Immature natural killer cell (primary cell): ENCODE measurements at regions not wholly inside any gene's neighbourhood (a gene's known extent, or its start where the extent isn't known, plus 50 kb on each side); places are given as distances from the start of the nearest gene placed in this dataset.
A peak's percentile ranks its signal among the peaks of the same experiment; 100 is the strongest.
"Not testable (repeated sequence)": the region's sequence is repeated elsewhere in the genome, so short reads cannot be mapped to it uniquely, and the experiment has no call there.

Experiments used
- DNase-seq, 3 donors: peaks; one replicate each; pipeline ENCODE4 v3.0.0; 2022; ENCODE audit warnings: mixed read lengths in 1 of 3
- H3K27ac Mint-ChIP-seq, 6 donors: one replicate each; pipeline ENCODE4 v1.8.0; 2020; ENCODE audit warnings: mixed read lengths in 6 of 6, mild to moderate bottlenecking in 5 of 6, inconsistent platforms in 4 of 6, moderate library complexity in 3 of 6
- H3K27me3 Mint-ChIP-seq, 3 donors: one replicate each; pipeline ENCODE4 v1.8.0; 2020 to 2021; ENCODE audit warnings: low read depth in 3 of 3, mild to moderate bottlenecking in 3 of 3, mixed read lengths in 3 of 3, moderate library complexity in 3 of 3, inconsistent platforms in 1 of 3
- H3K36me3 Mint-ChIP-seq, 3 donors: one replicate each; pipeline ENCODE4 v1.8.0; 2020; ENCODE audit warnings: mixed read lengths in 3 of 3, inconsistent platforms in 2 of 3, mild to moderate bottlenecking in 2 of 3
- H3K4me1 Mint-ChIP-seq, 2 donors: one replicate each; pipeline ENCODE4 v1.8.0; 2020; ENCODE audit warnings: inconsistent platforms in 2 of 2, mild to moderate bottlenecking in 2 of 2, mixed read lengths in 2 of 2, moderate library complexity in 1 of 2
- H3K4me3 Mint-ChIP-seq, 5 donors: one replicate each; pipeline ENCODE4 v1.8.0; 2020; ENCODE audit warnings: mild to moderate bottlenecking in 5 of 5, mixed read lengths in 5 of 5, inconsistent platforms in 3 of 5, moderate library complexity in 3 of 5
- H3K9me3 Mint-ChIP-seq, 6 donors: one replicate each; pipeline ENCODE4 v1.8.0; 2020; ENCODE audit warnings: mild to moderate bottlenecking in 6 of 6, mixed read lengths in 6 of 6, inconsistent platforms in 4 of 6, moderate library complexity in 3 of 6

GRCh38 chr14:97993508-97994019 is 1196.4 kb downstream of the VRK1 start:
- Mint-ChIP-seq H3K4me1 (peaks cover 14 to 23% of the 10 kb centered on the region in 2 donors), H3K4me3 (peak overlapping the region in 2 of 5 donors; percentile 14 to 33), H3K27me3 (peaks cover 0 to 4% (median 2%) of the 10 kb centered on the region in 3 donors), H3K36me3 (no peaks in the 10 kb centered on the region), H3K9me3 (peaks cover 0 to 1% (median 0%) of the 10 kb centered on the region in 6 donors), H3K27ac (peak overlapping the region; percentile 10 to 83 (median 62))
- DNase-seq: no peak

- peak in 1 of 3 donors; percentile 40 for DNase-seq
- Mint-ChIP-seq H3K9me3 (peaks cover 0 to 1% (median 0%) of the 10 kb centered on the region in 6 donors), H3K36me3 (no peaks in the 10 kb centered on the region), H3K4me3 (peak overlapping the region in 4 of 5 donors; percentile 0 to 33 (median 13)), H3K4me1 (peaks cover 14 to 23% of the 10 kb centered on the region in 2 donors), H3K27me3 (peaks cover 0 to 4% (median 2%) of the 10 kb centered on the region in 3 donors), H3K27ac (peak overlapping the region; percentile 10 to 83 (median 62))
These were observed 1196.9 kb downstream of the VRK1 start for GRCh38 chr14:97994020-97994531.

- Mint-ChIP-seq H3K4me3 (no peak overlapping the region), H3K27me3 (peaks cover 0 to 6% (median 3%) of the 10 kb centered on the region in 3 donors), H3K4me1 (peaks cover 14 to 23% of the 10 kb centered on the region in 2 donors), H3K9me3 (peaks cover 0 to 1% (median 0%) of the 10 kb centered on the region in 6 donors), H3K27ac (peak overlapping the region in 2 of 6 donors; percentile 74 to 83), H3K36me3 (no peaks in the 10 kb centered on the region)
- DNase-seq: no peak
These were observed 1197.9 kb downstream of the VRK1 start for GRCh38 chr14:97995038-97995437.

- Mint-ChIP-seq H3K27me3 (peaks cover 3 to 5% (median 3%) of the 10 kb centered on the region in 3 donors), H3K4me1 (peaks cover 14 to 23% of the 10 kb centered on the region in 2 donors), H3K4me3 (no peak overlapping the region), H3K9me3 (peaks cover 0 to 1% (median 0%) of the 10 kb centered on the region in 6 donors), H3K36me3 (no peaks in the 10 kb centered on the region), H3K27ac (no peak overlapping the region)
- DNase-seq: no peak
These were observed 1198.3 kb downstream of the VRK1 start for GRCh38 chr14:97995531-97995930.

GRCh38 chr14:98006008-98006407 is 1208.8 kb downstream of the VRK1 start:
- no peak for DNase-seq
- H3K4me1 Mint-ChIP-seq: no peaks in the 10 kb centered on the region
- no peak overlapping the region for H3K4me3 Mint-ChIP-seq
- H3K27me3 Mint-ChIP-seq: peaks cover 0 to 11% (median 5%) of the 10 kb centered on the region in 3 donors
- H3K27ac Mint-ChIP-seq: no peak overlapping the region
- H3K36me3 Mint-ChIP-seq: no peaks in the 10 kb centered on the region
- H3K9me3 Mint-ChIP-seq: peaks cover 0 to 5% (median 0%) of the 10 kb centered on the region in 6 donors

GRCh38 chr14:98008381-98009113 is 1211.4 kb downstream of the VRK1 start:
- Mint-ChIP-seq H3K9me3 (peaks cover 0 to 3% (median 0%) of the 10 kb centered on the region in 6 donors), H3K27ac (no peak overlapping the region), H3K27me3 (peaks cover 0 to 2% (median 0%) of the 10 kb centered on the region in 3 donors), H3K36me3 (no peaks in the 10 kb centered on the region), H3K4me3 (no peak overlapping the region), H3K4me1 (no peaks in the 10 kb centered on the region)
- DNase-seq: no peak

- H3K36me3 Mint-ChIP-seq, H3K4me1 Mint-ChIP-seq, H3K27ac Mint-ChIP-seq, H3K27me3 Mint-ChIP-seq, H3K9me3 Mint-ChIP-seq, DNase-seq, H3K4me3 Mint-ChIP-seq: not testable (repeated sequence)
These were observed 1212.0 kb downstream of the VRK1 start for GRCh38 chr14:98009177-98009576.

- no peaks in the 10 kb centered on the region for H3K4me1 Mint-ChIP-seq
- H3K27ac Mint-ChIP-seq: no peak overlapping the region
- peaks cover 0 to 2% (median 0%) of the 10 kb centered on the region in 6 donors for H3K9me3 Mint-ChIP-seq
- no peak for DNase-seq
- H3K4me3 Mint-ChIP-seq: no peak overlapping the region
- H3K36me3 Mint-ChIP-seq: no peaks in the 10 kb centered on the region
- peaks cover 2 to 5% (median 2%) of the 10 kb centered on the region in 3 donors for H3K27me3 Mint-ChIP-seq
These were observed 1213.6 kb downstream of the VRK1 start for GRCh38 chr14:98010784-98011183.

GRCh38 chr14:98014851-98015615 is 1217.9 kb downstream of the VRK1 start:
- no peak for DNase-seq
- H3K4me1 Mint-ChIP-seq: peaks cover 12 to 19% of the 10 kb centered on the region in 2 donors
- H3K36me3 Mint-ChIP-seq: no peaks in the 10 kb centered on the region
- no peak overlapping the region for H3K27ac Mint-ChIP-seq
- peaks cover 0 to 6% (median 0%) of the 10 kb centered on the region in 6 donors for H3K9me3 Mint-ChIP-seq
- peaks cover 2 to 8% (median 2%) of the 10 kb centered on the region in 3 donors for H3K27me3 Mint-ChIP-seq
- no peak overlapping the region for H3K4me3 Mint-ChIP-seq

GRCh38 chr14:98015921-98016320 is 1218.7 kb downstream of the VRK1 start:
- peaks cover 12 to 19% of the 10 kb centered on the region in 2 donors for H3K4me1 Mint-ChIP-seq
- H3K27me3 Mint-ChIP-seq: peaks cover 2 to 8% (median 2%) of the 10 kb centered on the region in 3 donors
- no peak overlapping the region for H3K27ac Mint-ChIP-seq
- H3K9me3 Mint-ChIP-seq: peaks cover 0 to 3% (median 0%) of the 10 kb centered on the region in 6 donors
- H3K4me3 Mint-ChIP-seq: no peak overlapping the region
- H3K36me3 Mint-ChIP-seq: no peaks in the 10 kb centered on the region
- DNase-seq: no peak

GRCh38 chr14:98018628-98019027 is 1221.4 kb downstream of the VRK1 start:
- H3K27ac Mint-ChIP-seq: no peak overlapping the region
- H3K9me3 Mint-ChIP-seq: peaks cover 0 to 3% (median 0%) of the 10 kb centered on the region in 6 donors
- H3K4me3 Mint-ChIP-seq: no peak overlapping the region
- H3K4me1 Mint-ChIP-seq: peaks cover 12 to 19% of the 10 kb centered on the region in 2 donors
- H3K36me3 Mint-ChIP-seq: no peaks in the 10 kb centered on the region
- peaks cover under 1 to 8% (median 5%) of the 10 kb centered on the region in 3 donors for H3K27me3 Mint-ChIP-seq
- no peak for DNase-seq

- Mint-ChIP-seq H3K4me3 (no peak overlapping the region), H3K4me1 (peaks cover 10 to 14% of the 10 kb centered on the region in 2 donors), H3K9me3 (no peaks in the 10 kb centered on the region), H3K36me3 (no peaks in the 10 kb centered on the region), H3K27ac (no peak overlapping the region), H3K27me3 (peaks cover 6 to 10% (median 6%) of the 10 kb centered on the region in 3 donors)
- DNase-seq: no peak
These were observed 1225.6 kb downstream of the VRK1 start for GRCh38 chr14:98022541-98023520.

- no peak overlapping the region for H3K4me3 Mint-ChIP-seq
- peaks cover 0 to 7% (median under 1%) of the 10 kb centered on the region in 6 donors for H3K9me3 Mint-ChIP-seq
- no peak for DNase-seq
- no peaks in the 10 kb centered on the region for H3K4me1 Mint-ChIP-seq
- no peak overlapping the region for H3K27ac Mint-ChIP-seq
- peaks cover 7 to 14% (median 11%) of the 10 kb centered on the region in 3 donors for H3K27me3 Mint-ChIP-seq
- peaks cover 0 to 5% (median 4%) of the 10 kb centered on the region in 3 donors for H3K36me3 Mint-ChIP-seq
These were observed 1231.0 kb downstream of the VRK1 start for GRCh38 chr14:98028162-98028561.
